Smooth muscle cell (in vitro differentiated cells): ENCODE measurements at regions not wholly inside any gene's neighbourhood (a gene's known extent, or its start where the extent isn't known, plus 50 kb on each side); places are given as distances from the start of the nearest gene placed in this dataset.
"Not testable (repeated sequence)": the region's sequence is repeated elsewhere in the genome, so short reads cannot be mapped to it uniquely, and the experiment has no call there.

ENCODE experiments used
- DNase-seq: peaks from one replicate; lab custom pipeline; 2025; ENCODE audit not compliant: unreplicated experiment; lab: John Stamatoyannopoulos, UW
- H2AFZ ChIP-seq: fragments of 200-600 bp; sonication (generic); 2 replicates; pipeline ENCODE4 v1.6.0; 2016; ENCODE audit warnings: antibody characterized with exemption, low read depth, mild to moderate bottlenecking
- H3F3A ChIP-seq: fragments of 200-600 bp; sonication (generic); 2 replicates; pipeline ENCODE4 v1.6.0; 2017; ENCODE audit warnings: antibody characterized with exemption, low read depth
- H3K27ac ChIP-seq: fragments of 200-600 bp; sonication (generic); 2 replicates; pipeline ENCODE4 v1.5.1; 2016; ENCODE audit warnings: low read depth, mild to moderate bottlenecking
- H3K27me3 ChIP-seq: fragments of 200-600 bp; sonication (generic); 2 replicates; pipeline ENCODE4 v1.6.1; 2016; ENCODE audit warnings: low read depth, mild to moderate bottlenecking
- H3K36me3 ChIP-seq: fragments of 200-600 bp; sonication (generic); 2 replicates; pipeline ENCODE4 v1.5.1; 2016; ENCODE audit warnings: low read depth
- H3K4me1 ChIP-seq: fragments of 200-600 bp; sonication (generic); 2 replicates; pipeline ENCODE4 v1.5.1; 2016; ENCODE audit warnings: low read depth
- H3K4me2 ChIP-seq: fragments of 200-600 bp; sonication (generic); 2 replicates; pipeline ENCODE4 v1.6.0; 2016; ENCODE audit warnings: mild to moderate bottlenecking
- H3K4me3 ChIP-seq: fragments of 200-600 bp; sonication (generic); 2 replicates; pipeline ENCODE4 v1.5.1; 2016; ENCODE audit warnings: mild to moderate bottlenecking
- H3K79me2 ChIP-seq: fragments of 200-600 bp; sonication (generic); 2 replicates; pipeline ENCODE4 v1.6.0; 2016; ENCODE audit warnings: low read depth, mild to moderate bottlenecking
- H3K9ac ChIP-seq: fragments of 200-600 bp; sonication (generic); 2 replicates; pipeline ENCODE4 v1.6.0; 2016; ENCODE audit warnings: low read depth
- H3K9me3 ChIP-seq: fragments of 200-600 bp; sonication (generic); replicated peaks from 2 replicates; pipeline ENCODE4 v1.5.1; 2016; ENCODE audit warnings: low read depth
- H4K20me1 ChIP-seq: fragments of 200-600 bp; sonication (generic); 2 replicates; pipeline ENCODE4 v1.6.0; 2016; ENCODE audit warnings: low read depth
- WGBS: methylation state at CpG from one replicate; pipeline ENCODE4 v1.1.7; 2016; ENCODE audit warnings: low lambda C conversion rate; 5-methylcytosine and 5-hydroxymethylcytosine counted together
- TF ChIP-seq, protein P1 (sequence below): fragments of 200-600 bp; sonication (generic); IDR thresholded peaks from 2 replicates; pipeline ENCODE4 v1.5.1; 2017; ENCODE audit warnings: borderline replicate concordance, mild to moderate bottlenecking, antibody characterized with exemption; ENCODE audit not compliant: insufficient read depth, poor library complexity, severe bottlenecking

DNA sequence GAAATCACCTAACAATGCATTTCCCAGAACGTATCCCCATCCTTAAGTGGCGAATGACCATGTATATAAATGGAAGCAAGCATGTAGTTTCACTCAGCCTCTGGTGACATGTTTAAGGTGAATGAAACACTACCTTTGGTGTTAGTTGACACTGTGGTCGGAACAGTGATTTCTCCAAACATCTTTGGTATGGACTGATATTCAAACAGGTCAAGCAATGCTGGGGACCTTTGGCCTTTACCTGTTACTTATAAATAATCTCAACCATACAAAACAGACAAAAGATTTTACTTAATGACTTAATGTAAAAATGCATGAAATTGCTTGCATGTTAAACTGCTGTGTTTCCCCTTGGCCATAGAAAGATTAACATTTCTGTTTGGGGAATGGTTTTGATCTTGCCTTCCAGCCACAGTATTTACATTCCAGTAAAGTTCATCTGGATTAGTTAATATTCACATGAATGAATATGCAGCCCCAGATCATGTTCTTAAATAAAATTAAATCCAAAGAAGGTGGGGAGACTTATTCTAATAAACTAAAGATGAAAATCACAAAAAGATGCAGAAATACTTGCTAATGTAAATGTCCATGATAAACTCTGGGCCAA, 74.4 kb upstream of the HES1 start:
- DNase-seq, result no peak
- H2AFZ ChIP-seq, result no peak overlapping the region
- H3K27ac ChIP-seq, result no peak overlapping the region

DNA sequence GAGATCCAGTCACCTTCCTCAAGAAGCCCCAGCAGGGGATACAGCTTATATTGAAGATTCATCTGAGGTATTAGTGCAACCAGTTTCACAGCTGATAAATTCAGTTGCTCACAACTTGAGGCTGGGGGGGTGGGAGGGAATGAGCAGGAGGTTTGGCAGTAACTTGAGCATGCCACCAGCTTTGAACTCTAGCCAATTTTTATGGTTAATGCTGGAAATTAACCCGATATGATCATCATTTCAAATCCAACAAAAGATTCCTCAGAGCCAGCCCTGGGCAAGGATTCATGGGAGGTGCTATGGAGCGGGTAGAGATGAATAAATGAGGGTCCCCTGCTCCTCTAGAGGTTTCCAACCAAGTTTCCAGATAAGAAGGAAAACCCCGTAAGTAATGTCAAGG, 73.1 kb upstream of the HES1 start:
- no peak for DNase-seq
- no peaks in the 10 kb centered on the region for H4K20me1 ChIP-seq
- 78% methylated on average over 3 of the region's 3 CpGs for WGBS
- H3K9ac ChIP-seq, result no peak overlapping the region
- H3K79me2 ChIP-seq, result no peaks in the 10 kb centered on the region
- H3K36me3 ChIP-seq, result no peaks in the 10 kb centered on the region
- H3K27ac ChIP-seq, result no peak overlapping the region
- H2AFZ ChIP-seq, result no peak overlapping the region
- H3K4me3 ChIP-seq, result no peak overlapping the region
- TF ChIP-seq, protein P1, sequence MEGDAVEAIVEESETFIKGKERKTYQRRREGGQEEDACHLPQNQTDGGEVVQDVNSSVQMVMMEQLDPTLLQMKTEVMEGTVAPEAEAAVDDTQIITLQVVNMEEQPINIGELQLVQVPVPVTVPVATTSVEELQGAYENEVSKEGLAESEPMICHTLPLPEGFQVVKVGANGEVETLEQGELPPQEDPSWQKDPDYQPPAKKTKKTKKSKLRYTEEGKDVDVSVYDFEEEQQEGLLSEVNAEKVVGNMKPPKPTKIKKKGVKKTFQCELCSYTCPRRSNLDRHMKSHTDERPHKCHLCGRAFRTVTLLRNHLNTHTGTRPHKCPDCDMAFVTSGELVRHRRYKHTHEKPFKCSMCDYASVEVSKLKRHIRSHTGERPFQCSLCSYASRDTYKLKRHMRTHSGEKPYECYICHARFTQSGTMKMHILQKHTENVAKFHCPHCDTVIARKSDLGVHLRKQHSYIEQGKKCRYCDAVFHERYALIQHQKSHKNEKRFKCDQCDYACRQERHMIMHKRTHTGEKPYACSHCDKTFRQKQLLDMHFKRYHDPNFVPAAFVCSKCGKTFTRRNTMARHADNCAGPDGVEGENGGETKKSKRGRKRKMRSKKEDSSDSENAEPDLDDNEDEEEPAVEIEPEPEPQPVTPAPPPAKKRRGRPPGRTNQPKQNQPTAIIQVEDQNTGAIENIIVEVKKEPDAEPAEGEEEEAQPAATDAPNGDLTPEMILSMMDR, result no peak
- H3K4me2 ChIP-seq, result no peak overlapping the region
- H3K27me3 ChIP-seq, result no peaks in the 10 kb centered on the region
- peaks cover 5% of the 10 kb centered on the region for H3K4me1 ChIP-seq
- H3K9me3 ChIP-seq, result no peaks in the 10 kb centered on the region
- peaks cover 2% of the 10 kb centered on the region for H3F3A ChIP-seq

More for the DNA sequence above, 74.4 kb upstream of the HES1 start:
- H3K79me2 ChIP-seq, result no peaks in the 10 kb centered on the region
- peak overlapping the region; percentile 10 for H3K4me2 ChIP-seq
- H3K27me3 ChIP-seq, result no peaks in the 10 kb centered on the region
- no peaks in the 10 kb centered on the region for H3K9me3 ChIP-seq
- H3K9ac ChIP-seq, result no peak overlapping the region
- H3K36me3 ChIP-seq, result no peaks in the 10 kb centered on the region
- 86% methylated on average over 3 of the region's 3 CpGs for WGBS
- TF ChIP-seq, protein P1, result no peak
- H3F3A ChIP-seq, result peaks cover 4% of the 10 kb centered on the region
- H3K4me1 ChIP-seq, result peaks cover 5% of the 10 kb centered on the region
- no peak overlapping the region for H3K4me3 ChIP-seq
- H4K20me1 ChIP-seq, result no peaks in the 10 kb centered on the region

DNA sequence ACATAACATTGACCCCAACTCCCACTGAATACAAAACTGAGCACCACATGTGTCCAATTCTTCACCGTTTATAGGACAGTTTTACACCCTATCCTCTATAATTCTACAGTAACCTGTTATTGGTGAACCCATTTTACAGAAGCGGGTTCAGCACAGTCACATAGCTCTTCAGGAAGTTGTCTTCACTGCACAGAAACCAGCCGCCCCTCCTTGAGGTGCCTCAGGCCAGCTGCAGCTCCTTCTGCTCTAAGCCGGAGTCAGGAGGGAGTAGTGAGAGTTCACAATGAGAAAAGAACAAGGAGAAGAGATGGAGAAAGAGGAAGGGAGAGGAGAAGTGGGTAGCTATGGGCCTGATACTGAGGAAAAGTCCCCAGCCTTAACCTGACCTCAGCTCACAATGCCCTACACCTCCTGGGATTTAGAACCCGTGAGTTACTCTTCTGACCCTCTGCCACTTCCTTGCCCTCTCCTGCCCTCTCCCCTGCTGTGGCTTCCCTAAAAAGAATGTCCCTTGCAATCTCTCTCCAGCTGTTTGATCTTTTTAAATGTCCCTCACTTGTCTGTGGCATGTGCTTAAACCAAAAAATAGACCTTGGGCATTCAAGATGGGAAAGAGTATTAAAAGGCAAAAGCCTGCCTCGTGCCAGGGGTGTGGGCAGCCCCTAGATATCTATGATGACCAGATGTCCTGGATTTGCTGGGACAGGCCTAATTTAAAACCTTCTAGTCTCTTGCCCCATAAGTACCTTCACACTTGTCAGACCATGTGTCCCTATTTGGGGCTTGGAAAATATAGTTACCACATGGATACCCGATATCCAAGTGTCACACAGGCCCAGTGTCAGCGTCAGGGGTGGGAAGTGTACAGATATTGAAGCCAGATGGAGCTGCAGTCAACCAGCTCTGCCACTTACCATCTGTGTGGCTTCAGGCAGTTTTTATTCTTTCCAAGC, 71.3 kb upstream of the HES1 start:
- no peaks in the 10 kb centered on the region for H3K4me1 ChIP-seq
- H2AFZ ChIP-seq, result no peak overlapping the region
- H3K4me2 ChIP-seq, result no peak overlapping the region
- WGBS, result 82% methylated on average over 8 of the region's 8 CpGs
- H3K79me2 ChIP-seq, result no peaks in the 10 kb centered on the region
- H4K20me1 ChIP-seq, result no peaks in the 10 kb centered on the region
- TF ChIP-seq, protein P1, result no peak
- no peaks in the 10 kb centered on the region for H3K36me3 ChIP-seq
- no peak overlapping the region for H3K27ac ChIP-seq
- H3K4me3 ChIP-seq, result no peak overlapping the region
- no peak overlapping the region for H3K9ac ChIP-seq
- no peaks in the 10 kb centered on the region for H3F3A ChIP-seq
- no peaks in the 10 kb centered on the region for H3K9me3 ChIP-seq
- DNase-seq, result no peak
- no peaks in the 10 kb centered on the region for H3K27me3 ChIP-seq

DNA sequence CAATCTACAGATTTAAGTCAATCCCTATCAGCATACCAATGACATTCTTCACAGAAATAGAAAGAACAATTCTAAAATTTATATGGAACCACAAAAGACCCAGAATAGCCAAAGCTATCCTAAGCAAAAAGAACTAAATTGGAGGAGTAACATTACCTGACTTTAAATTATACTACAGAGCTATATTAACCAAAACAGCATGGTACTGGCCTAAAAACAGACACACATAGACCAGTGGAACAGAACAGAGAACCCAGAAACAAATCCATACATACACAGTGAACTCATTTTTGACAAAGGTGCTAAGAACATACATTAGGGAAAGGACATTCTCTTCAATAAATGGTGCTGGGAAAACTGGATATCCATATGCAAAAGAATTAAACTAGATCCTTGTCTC, 68.6 kb upstream of the HES1 start:
- not testable (repeated sequence) for H3K9me3 ChIP-seq, H3K4me1 ChIP-seq, DNase-seq, H3K79me2 ChIP-seq, H3K27me3 ChIP-seq, H3K36me3 ChIP-seq, H4K20me1 ChIP-seq, H3F3A ChIP-seq, H3K4me3 ChIP-seq, H3K27ac ChIP-seq, H3K9ac ChIP-seq, H3K4me2 ChIP-seq, H2AFZ ChIP-seq
